ENCODE measurements at regions not wholly inside any gene's neighbourhood (a gene's known extent, or its start where the extent isn't known, plus 50 kb on each side); places are given as distances from the start of the nearest gene placed in this dataset.

GRCh38 chr9:91024841-91025240 lies 223.2 kb downstream of the SYK start:
- TF ChIP-seq GATA2 (IDR thresholded peaks at IDR 0.05; ENCODE audit: low read depth, low read length), result no peak
- no peak for TF ChIP-seq GATA3 (IDR thresholded peaks at IDR 0.05; ENCODE audit: low read depth, low read length)

GRCh38 chr9:91025856-91026255 lies 224.2 kb downstream of the SYK start:
- TF ChIP-seq GATA2 (IDR thresholded peaks at IDR 0.05; ENCODE audit: low read depth, low read length) (no peak), GATA3 (IDR thresholded peaks at IDR 0.05; ENCODE audit: low read depth, low read length) (no peak)

- no peak for TF ChIP-seq GATA3 (IDR thresholded peaks at IDR 0.05; ENCODE audit: low read depth, low read length)
- TF ChIP-seq GATA2 (IDR thresholded peaks at IDR 0.05; ENCODE audit: low read depth, low read length), result no peak
Measured at GRCh38 chr9:91026266-91026665, 224.6 kb downstream of the SYK start.

- TF ChIP-seq GATA2 (IDR thresholded peaks at IDR 0.05; ENCODE audit: low read depth, low read length) (no peak), GATA3 (IDR thresholded peaks at IDR 0.05; ENCODE audit: low read depth, low read length) (no peak)
Measured at GRCh38 chr9:91027005-91027404, 225.4 kb downstream of the SYK start.

- TF ChIP-seq GATA3 (IDR thresholded peaks at IDR 0.05; ENCODE audit: low read depth, low read length), result no peak
Measured at GRCh38 chr9:91028166-91028827, 226.7 kb downstream of the SYK start.

- TF ChIP-seq GATA3 (IDR thresholded peaks at IDR 0.05; ENCODE audit: low read depth, low read length) (no peak), GATA2 (IDR thresholded peaks at IDR 0.05; ENCODE audit: low read depth, low read length) (no peak)
Measured at GRCh38 chr9:91029650-91030361, 228.2 kb downstream of the SYK start.

- TF ChIP-seq GATA2 (IDR thresholded peaks at IDR 0.05; ENCODE audit: low read depth, low read length) (no peak), GATA3 (IDR thresholded peaks at IDR 0.05; ENCODE audit: low read depth, low read length) (no peak)
Measured at GRCh38 chr9:91032121-91032531, 230.5 kb downstream of the SYK start.

GRCh38 chr9:91033270-91033669 lies 231.7 kb downstream of the SYK start:
- TF ChIP-seq GATA3 (IDR thresholded peaks at IDR 0.05; ENCODE audit: low read depth, low read length), result no peak
- no peak for TF ChIP-seq GATA2 (IDR thresholded peaks at IDR 0.05; ENCODE audit: low read depth, low read length)

- TF ChIP-seq GATA3 (IDR thresholded peaks at IDR 0.05; ENCODE audit: low read depth, low read length) (no peak), GATA2 (IDR thresholded peaks at IDR 0.05; ENCODE audit: low read depth, low read length) (no peak)
Measured at GRCh38 chr9:91033797-91034196, 232.2 kb downstream of the SYK start.

GRCh38 chr9:91034521-91034920 lies 232.9 kb downstream of the SYK start:
- no peak for TF ChIP-seq GATA2 (IDR thresholded peaks at IDR 0.05; ENCODE audit: low read depth, low read length)
- no peak for TF ChIP-seq GATA3 (IDR thresholded peaks at IDR 0.05; ENCODE audit: low read depth, low read length)

- TF ChIP-seq GATA2 (IDR thresholded peaks at IDR 0.05; ENCODE audit: low read depth, low read length), result no peak
- no peak for TF ChIP-seq GATA3 (IDR thresholded peaks at IDR 0.05; ENCODE audit: low read depth, low read length)
Measured at GRCh38 chr9:91034976-91035824, 233.6 kb downstream of the SYK start.

GRCh38 chr9:91035825-91036208 lies 234.2 kb downstream of the SYK start:
- TF ChIP-seq GATA3 (IDR thresholded peaks at IDR 0.05; ENCODE audit: low read depth, low read length) (no peak), GATA2 (IDR thresholded peaks at IDR 0.05; ENCODE audit: low read depth, low read length) (no peak)

GRCh38 chr9:91036356-91036755 lies 234.7 kb downstream of the SYK start:
- no peak for TF ChIP-seq GATA2 (IDR thresholded peaks at IDR 0.05; ENCODE audit: low read depth, low read length)

- TF ChIP-seq GATA2 (IDR thresholded peaks at IDR 0.05; ENCODE audit: low read depth, low read length) (peak; percentile 93), GATA3 (IDR thresholded peaks at IDR 0.05; ENCODE audit: low read depth, low read length) (no peak)
Measured at GRCh38 chr9:91036826-91037510, 235.3 kb downstream of the SYK start.

Measured in SH-SY5Y (cell line).